ENCODE measurements at regions not wholly inside any gene's neighbourhood (a gene's known extent, or its start where the extent isn't known, plus 50 kb on each side); places are given as distances from the start of the nearest gene placed in this dataset.
"Not testable (repeated sequence)": the region's sequence is repeated elsewhere in the genome, so short reads cannot be mapped to it uniquely, and the experiment has no call there.

DNA sequence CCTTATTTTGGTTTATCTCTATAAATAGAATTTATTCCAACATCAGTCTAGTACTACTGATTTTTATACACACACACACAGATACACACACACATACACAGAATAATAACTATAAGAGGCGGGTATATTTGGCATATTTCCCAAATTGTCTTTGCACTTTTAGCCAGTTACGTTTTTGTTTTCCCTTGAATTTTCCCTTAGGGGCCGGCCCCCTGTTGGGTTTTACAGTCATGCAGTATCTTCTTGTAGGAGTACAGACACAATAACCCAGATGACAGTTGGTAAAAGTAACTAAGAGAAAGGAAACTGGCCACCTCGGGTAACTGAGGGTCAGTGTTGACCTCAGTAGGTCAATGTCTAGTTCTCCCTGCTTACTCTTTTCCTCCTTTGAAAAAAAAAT is 50.9 kb downstream of the DISP1 start:
- no peak for DNase-seq

DNA sequence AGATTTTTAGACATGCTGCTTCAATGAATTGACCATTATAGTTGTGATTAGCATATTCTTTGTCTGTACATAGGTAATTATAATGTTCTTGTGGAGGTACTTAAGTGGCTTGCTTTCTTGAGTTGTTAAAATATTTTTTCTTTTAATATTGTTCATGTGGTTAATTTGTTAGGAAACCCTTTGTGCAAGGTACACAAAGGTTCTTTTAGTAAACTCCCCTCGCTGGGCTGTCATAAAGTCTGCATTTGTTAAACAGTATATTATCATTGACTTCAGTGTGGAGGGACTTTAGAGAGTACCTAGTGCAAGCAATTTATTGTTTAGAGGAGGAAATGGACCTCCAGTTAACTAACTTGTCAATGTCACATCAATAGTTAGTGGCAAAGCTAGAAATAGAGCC is 52.5 kb downstream of the DISP1 start:
- no peak for DNase-seq

DNA sequence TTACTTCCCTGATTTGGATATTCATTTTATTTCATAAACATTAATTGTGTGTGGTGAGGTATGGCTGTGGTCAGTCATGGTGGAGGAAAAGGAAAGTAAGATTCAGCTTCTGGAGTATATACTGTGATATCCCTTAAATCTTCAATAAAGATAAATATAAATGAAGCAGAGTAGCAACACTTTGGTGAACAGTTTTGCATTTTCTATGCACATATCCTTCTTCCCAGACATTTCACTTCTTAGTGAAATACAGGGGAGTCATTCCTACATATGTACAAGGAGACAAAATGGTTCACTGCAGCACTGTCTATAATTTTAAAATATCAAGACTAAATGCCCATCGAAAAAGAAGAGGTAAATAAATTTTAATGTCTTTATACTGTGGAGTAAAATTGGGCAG is 61.3 kb downstream of the DISP1 start:
- no peak for DNase-seq

DNA sequence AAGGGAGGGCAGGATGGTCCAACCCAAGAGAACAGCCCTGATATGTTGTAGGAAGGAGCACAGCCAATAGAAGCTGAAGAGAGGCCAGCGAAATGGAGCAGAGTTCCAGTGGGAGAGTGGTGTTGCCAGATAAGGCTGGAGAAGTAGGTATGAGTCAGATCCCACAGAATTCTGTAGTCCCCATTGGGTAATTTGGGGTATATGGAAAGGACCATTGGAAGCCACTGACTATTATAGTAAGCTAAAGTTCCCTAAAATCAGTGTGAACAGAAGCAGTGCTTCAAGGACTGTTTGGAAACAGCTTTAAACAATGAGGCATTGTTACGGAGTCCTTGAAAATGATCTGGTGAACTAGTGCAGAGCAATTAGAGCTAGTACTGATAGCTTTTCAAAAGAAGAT is 63.0 kb downstream of the DISP1 start:
- DNase-seq, result no peak

DNA sequence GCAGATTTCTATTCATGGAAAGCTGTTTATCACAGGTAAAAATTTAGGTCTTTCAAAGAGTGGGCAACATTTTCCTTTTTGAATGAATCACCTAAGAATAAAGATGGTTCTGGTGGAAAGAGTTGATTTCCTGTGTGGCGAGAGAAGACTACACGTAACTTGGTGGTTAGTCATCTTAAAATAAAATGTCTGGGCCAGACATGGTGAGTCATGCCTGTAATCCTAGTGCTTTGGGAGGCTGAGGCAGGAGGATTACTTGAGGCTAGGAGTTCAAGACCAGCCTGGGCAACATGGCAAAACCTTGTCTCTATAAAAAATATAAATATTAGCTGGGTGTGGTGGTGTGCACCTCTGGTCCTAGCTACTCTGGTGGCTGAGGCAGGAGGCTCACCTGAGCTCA is 65.7 kb downstream of the DISP1 start:
- no peak for DNase-seq

DNA sequence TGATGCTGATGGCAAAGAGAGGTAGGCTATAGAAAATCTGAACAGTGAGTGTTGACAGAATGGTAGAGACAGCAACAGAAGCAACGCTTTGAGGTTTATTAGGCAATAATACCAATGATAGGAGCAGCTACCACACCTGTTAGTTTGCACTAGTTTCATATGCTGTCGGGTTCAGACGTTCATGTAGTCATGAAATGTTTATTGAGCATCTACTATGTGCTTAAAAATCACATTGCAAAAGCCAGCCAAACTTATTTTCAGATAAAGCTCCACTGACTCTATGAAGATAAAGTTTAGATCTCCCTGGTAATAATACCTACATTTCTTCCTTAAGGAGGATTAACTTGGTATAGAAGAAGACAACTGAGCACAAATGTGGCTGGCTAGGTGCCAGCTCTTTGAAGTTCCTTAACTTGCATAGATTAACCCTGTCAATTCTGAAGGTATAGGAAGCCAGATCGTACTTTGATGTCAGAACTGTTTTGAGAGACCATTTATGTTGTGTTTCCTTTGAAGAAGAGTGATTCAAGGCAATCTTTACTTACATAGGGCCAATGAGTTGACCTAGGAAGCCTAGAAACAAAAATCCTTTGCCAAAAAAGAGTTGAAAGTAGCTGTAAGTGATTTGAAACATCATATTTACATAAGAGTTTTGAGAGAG is 71.5 kb downstream of the DISP1 start:
- no peak for DNase-seq

DNA sequence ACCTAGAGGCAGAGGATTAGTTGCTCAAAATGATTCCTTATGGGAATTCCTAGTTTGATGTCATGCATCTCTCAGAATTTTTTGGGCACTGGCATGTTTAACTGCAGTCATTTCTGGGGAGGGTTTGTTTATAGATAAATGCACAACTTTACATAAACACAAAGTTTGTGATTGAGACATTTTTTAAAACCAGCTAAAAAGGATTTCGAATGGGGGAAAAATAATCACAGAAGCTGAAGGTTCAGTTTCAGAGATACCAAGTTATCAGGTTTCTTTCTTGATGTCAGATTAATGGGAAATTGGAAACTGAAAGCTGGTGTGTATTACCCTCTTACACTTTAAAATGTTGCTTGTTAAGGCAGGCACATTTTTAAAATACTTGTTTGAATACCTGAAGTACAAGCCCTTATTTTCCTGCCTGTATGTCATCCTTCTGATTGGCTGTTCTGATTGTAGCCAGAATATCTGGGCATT is 72.1 kb downstream of the DISP1 start:
- no peak for DNase-seq

DNA sequence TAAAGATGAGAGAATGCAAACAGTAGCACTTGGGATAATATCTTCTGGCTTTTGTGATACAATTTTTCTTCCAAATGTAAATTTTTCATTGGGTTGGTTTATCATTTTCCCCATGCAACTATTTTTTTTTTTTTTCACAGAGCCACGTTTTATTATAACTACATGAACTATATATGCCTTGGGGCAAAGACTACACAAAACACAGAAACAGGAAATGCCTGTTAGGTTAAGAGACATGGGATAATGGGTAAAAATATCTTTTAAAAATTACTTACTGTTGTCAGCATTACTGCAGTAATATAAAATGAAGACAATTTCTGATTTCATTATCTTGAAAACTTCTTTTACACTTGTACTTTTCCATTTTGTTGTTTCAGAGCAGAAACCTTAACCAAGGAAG is 74.6 kb downstream of the DISP1 start:
- no peak for DNase-seq

DNA sequence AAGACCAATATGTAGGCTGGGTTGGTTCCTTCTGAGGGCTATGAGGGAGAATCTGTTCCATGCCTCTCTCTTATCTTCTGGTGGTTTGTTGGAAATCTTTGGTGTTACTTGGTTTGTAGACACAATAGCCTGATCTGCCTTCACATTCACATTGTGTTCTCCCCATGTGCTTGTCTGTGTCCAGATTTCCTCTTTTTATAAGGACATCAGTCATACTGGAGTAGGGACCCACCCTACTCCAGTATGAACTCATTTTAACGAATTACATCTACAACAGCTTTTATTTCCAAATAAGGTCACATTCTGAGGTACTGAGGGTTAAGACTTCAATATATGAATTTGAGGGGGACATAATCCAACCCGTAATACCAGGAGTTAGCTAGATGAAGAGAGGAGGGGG is 75.9 kb downstream of the DISP1 start:
- DNase-seq, result no peak

DNA sequence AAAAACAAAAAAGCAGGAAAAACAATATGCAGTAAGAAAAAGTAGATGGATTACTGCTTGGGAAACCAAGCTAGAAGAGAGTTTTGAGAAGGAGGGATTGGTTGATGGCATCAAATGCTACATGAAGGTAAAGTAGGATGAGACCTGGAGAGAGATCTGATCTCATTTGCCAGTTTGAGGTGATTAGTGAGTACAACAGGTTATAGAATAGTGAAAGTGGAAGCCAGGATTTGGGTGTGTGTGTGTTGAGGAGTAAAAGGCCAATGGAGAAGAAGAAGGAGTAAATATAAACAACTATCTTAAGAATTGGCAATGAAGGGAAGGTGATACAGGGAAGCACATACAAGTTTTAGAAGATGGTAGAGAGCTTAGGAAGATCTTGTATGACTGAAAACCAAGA is 76.7 kb downstream of the DISP1 start:
- no peak for DNase-seq

DNA sequence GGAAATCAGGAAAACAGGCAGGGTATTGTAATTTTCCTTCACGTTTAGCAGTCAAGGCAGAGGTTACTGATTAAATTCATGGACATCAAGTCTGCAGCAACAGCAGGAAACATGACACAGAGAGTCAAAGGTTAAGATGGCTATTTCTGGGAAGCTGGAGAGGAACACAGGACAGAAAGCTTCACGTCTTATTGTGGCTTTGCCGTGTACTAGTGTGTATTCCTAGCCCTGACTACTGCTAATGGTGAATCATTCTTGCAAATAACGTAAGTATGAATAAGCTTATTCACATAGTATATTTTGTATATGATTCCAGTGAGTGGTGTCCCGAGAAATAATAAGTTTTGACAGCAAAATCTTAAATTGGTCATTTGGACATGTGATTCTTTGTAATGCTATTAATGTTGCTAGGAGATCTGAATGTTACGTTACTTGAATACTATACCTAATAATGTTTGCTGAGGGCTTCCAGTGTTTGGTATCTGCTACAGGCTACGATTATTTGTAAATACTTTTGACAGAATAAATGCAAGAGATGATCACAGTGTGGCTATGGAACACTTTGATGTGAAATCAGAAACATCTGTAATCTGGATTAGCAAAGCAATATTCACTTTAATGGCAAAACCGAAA is 77.4 kb downstream of the DISP1 start:
- DNase-seq, result no peak

DNA sequence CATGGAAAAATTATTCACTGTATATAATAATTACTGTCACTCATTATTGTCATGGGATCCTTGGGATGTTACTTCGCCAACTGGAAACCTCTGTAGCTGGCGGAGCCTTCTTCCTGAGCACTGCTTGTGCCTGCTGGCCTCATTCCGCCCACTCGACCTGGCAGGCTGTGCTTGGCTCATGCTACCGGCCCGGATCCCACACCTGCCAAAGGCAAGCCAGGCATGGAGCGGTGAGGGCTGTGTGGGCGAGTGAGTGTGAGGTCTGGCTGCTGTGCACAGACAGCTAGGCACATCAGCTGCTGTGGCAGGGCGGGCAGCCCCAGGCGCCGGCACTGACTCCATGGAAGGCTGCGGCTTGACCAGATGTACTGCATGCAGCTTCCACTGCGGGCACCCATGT is 78.4 kb downstream of the DISP1 start:
- no peak for DNase-seq

DNA sequence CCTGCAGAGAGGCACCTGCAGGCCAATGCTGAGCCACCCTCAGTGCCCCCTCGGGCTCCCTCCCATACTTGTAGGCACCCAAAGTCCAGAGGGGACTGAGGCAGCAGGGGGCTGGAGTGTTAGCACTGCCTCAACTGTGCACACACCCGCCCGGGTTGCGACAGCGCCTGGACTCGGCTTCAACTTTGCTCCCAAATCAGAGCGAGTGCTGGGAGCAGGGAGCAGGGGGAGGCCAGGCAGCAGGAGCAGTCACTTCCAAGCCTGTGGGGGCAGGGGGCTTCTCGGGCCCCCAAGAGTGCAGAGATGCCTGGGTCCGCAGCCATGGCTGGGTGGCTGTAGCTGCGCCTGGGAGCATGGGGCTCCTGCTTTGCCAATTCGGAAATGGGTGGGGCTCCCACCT is 79.5 kb downstream of the DISP1 start:
- DNase-seq, result no peak

DNA sequence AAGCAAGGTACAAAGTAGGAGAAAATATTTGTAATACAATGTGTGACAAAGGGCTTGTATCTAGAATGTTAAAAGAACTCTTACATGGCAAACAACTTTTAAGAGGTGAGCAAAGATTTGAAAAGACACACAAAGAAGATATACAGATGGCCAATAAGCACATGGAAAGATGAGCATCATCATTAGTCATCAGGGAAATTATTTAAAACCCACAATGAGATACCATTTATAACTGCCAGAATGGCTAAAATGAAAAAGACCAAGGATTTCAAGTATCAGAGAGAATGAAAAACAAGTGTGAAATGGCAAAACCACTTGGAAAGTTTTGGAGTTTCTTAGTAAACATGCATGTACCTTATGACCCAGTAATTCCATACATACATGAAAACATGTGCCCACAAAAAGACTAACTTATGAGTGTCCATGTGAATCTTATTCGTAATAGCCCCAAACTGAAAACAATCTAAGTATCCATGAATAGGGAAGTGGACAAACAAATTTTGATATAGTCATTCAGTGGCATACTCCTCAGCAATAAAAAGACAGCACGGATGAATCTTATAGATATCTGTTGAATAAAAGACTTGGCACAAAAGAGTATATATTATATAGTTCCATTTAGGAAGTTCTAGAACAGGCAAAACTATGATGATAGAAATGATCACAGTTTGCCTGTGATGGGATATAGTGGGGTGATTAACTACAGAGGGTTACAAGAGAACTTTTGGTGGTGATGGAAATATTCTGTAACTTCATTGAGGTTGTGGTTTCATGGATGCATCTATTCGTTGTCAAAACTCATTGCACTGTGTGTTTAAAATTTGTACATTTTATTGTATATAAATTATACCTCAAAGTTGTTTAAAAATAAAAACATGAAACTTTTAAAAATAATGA is 82.0 kb downstream of the DISP1 start:
- no peak for DNase-seq

DNA sequence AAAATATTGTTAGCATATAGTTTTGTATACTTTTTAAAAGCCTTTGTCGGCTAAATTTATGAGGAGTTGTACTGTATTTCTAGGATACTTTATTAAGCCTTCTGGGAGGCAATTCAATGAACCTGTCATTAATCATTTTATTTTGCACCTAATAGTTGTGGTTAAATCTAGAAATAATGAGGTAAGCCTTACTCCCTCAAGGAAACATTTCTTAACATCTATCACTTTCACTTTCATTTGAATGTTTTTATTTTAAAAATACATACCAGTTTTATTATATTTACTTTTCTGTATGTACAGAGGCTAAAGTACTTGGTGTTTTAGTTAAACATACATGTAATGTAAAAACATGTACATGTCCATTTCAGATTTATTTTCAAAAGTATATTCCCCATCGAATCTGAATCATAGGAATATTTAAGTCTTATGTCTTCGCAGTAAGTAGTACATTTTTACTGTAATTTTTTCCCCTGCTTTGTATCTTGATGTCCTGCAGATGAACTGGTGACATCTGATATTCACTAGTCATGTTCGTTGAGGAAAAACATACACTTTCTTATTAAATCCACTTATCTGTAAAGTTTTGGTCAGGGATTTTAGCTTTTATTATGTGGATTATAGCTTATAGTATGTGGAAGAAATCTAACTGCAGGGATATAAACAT is 82.8 kb downstream of the DISP1 start:
- no peak for DNase-seq

DNA sequence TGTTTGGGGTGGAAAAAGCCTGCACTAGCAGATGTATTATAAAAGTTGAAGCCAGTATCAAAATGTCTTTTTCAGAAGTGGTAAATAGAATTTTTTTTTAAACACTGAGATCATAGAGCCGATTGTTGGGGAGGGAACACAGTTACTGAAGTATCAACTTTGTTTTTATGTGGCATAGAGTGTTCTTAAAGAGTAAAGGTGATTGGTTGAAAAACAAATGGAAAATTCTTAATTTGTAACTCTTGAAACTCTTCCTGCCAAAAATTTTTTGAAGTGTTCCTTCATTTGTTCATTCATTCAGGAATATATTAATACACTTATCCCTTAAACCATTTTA is 83.3 kb downstream of the DISP1 start:
- no peak for DNase-seq

DNA sequence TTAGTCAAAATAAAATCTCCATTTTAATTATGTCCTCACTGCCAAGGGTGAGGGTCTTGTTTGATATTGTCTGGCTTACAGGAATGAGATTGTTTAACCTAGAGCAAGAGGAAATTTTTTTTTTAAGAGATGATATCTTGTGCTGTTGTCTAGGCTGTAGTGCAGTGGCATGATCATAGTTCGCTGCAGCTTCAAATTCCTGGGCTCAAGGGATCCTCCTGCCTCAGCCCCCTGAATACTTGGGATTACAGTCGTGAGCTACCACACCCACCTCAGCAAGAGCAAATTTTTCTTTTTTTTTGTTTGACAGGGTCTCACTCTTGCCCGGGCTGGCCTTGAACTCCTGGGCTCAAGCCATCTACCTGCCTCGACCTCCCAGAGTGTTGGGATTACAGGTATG is 84.6 kb downstream of the DISP1 start:
- no peak for DNase-seq

DNA sequence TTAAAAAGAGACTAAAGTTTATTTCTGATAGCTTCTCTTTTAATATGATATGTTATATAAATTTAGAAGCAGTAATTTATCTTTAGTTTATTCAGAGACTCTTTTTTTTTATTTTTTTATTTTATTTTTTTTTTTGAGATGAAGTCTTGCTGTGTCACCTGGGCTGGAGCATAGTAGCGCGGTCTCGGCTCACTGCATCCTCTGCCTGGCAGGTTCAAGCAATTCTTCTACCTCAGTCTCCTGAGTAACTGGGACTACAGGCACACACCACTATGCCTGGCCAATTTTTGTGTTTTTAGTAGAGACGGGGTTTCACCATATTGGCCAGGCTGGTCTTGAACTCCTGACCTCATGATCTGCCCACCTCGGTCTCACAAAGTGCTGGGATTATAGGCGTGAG is 89.6 kb downstream of the DISP1 start:
- no peak for DNase-seq

DNA sequence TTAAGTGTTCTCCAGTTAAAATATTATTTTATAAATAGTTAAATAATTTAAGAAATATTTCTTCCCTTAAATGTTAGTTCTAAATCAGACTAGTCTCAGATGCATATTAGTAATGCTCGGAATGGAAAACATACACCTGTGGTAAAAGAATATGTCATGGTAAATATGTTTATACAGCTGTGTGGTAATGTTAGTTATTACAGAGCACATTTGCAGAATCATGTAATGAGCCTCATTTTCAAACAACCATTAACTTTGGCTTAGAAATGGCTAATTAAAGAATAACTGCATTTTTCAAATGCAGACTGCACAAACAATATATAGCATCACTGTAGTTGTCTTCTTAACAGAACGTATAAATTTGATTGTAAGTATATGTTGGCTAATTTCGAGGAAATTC is 90.3 kb downstream of the DISP1 start:
- no peak for DNase-seq

DNA sequence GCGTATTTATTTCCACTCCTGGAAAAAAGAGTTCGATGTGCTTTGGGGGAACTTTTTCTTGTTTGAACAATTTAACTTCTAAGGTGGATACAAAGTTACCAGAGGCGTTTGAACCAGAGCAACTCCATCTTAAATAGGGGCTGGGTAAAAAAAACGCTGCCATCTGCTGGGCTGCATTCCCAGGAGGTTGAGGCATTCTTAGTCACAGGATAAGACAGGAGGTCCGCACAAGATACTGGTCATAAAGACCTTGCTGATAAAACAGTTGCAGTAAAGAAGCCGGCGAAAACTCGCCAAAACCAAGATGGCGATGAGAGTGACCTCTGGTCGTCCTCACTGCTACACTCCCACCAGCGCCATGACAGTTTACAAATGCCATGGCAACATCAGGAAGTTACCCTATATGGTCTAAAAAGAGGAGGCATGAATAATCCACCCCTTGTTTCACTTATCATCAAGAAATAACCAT is 91.5 kb downstream of the DISP1 start:
- not testable (repeated sequence) for DNase-seq

DNA sequence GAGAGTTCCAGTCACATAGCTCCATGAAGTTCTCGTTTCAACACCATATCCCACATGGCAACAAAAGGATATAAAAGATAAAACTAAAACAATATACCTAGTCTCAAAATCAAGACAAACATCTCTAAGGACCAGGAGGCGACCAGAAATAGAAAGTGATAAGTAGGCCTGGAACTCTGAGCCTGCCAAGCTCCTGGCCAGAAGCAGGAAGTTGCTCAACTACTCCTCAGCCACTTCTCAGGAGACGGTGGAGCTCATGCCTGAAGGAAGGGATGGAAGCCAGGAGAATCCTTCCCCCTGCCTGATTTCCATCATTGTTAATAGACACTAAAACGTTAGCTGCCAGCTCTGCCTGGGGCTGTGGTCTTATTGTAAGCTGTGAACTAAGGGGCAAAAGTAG is 94.7 kb downstream of the DISP1 start:
- DNase-seq, result no peak

DNA sequence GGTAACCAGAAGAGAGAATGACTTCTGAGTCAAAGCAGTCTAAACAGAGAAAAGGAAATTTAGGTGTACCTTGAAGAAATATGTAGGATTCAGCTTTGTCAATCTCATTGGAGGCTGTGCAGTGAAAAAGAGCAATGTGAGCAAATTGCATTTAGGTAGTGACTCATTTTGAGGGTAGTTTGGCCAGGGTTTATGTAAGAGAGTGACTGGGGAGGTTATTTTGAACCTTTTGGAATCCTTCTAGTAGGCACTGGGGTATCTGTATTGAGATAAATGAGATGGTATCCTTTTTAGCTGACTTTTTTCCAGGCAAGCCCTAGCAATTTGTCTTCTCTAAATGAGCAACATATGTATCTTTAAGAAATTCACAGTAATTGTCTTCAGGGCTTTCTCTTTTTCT is 95.9 kb downstream of the DISP1 start:
- DNase-seq, result no peak

DNA sequence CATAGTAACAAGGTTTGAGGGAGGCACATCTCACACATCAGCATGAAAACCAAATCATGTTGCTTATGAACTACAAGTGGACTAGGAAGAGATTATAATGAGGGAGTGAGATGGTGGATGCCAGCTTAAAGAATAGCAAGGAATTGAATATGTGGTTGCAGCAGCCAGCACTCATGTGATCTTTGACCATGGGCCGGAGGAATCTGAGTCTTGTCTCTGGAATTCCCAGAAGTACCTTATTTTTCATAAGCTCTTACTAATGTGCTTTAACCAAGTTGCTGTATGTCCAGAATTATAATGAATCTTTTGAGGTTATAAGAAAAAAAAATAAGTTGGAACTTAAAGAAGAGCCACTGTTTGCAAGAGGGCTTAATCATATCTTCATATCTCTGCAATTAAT is 97.0 kb downstream of the DISP1 start:
- DNase-seq, result no peak

DNA sequence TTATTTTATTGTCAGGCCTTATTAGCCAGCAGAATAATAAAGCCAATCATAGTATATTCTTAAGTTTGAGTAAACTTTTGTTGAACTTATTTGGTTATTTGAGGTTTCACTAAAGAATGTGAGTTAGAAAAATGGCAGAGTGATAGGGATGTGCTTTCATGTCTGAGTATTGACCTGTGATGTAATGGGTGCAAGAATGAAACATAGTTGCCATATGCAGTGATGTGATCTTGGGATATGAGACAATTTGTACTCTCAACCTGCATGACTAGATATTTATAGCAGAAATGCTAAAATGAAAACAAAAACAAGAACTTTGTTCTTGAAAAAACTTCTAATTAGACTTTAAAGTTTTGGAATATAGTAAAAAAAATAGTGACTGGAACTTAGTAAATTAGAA is 97.9 kb downstream of the DISP1 start:
- no peak for DNase-seq

Measured in NCI-H2107 (cell line).